Chondrocyte (in vitro differentiated cells): ENCODE measurements at regions not wholly inside any gene's neighbourhood (a gene's known extent, or its start where the extent isn't known, plus 50 kb on each side); places are given as distances from the start of the nearest gene placed in this dataset.

ENCODE experiments used
- DNase-seq: peaks from one replicate; pipeline ENCODE4 v3.0.0; 2021; ENCODE audit warnings: mixed read lengths, low spot score
- H3K27ac Mint-ChIP-seq: one replicate; pipeline ENCODE4 v1.8.0; 2021; ENCODE audit warnings: mild to moderate bottlenecking, moderate library complexity, mixed read lengths; ENCODE audit not compliant: unreplicated experiment
- H3K27me3 Mint-ChIP-seq: 2 replicates; pipeline ENCODE4 v1.8.0; 2021; ENCODE audit warnings: low read depth, mixed read lengths
- H3K36me3 Mint-ChIP-seq: 2 replicates; pipeline ENCODE4 v1.8.0; 2021; ENCODE audit warnings: low read depth, mixed read lengths
- H3K4me1 Mint-ChIP-seq: 2 replicates; pipeline ENCODE4 v1.8.0; 2021; ENCODE audit warnings: low read depth, mild to moderate bottlenecking, mixed read lengths
- H3K4me3 Mint-ChIP-seq: one replicate; pipeline ENCODE4 v1.8.0; 2021; ENCODE audit warnings: mild to moderate bottlenecking, moderate library complexity, mixed read lengths; ENCODE audit not compliant: unreplicated experiment
- H3K9me3 Mint-ChIP-seq: 2 replicates; pipeline ENCODE4 v1.8.0; 2021; ENCODE audit warnings: low read depth, mixed read lengths
- TF ChIP-seq, protein P1 (sequence below): fragments of 200-600 bp; sonication (generic); IDR thresholded peaks from 2 replicates; pipeline ENCODE4 v1.5.0; 2021; ENCODE audit warnings: antibody characterized with exemption, mild to moderate bottlenecking, moderate library complexity

DNA sequence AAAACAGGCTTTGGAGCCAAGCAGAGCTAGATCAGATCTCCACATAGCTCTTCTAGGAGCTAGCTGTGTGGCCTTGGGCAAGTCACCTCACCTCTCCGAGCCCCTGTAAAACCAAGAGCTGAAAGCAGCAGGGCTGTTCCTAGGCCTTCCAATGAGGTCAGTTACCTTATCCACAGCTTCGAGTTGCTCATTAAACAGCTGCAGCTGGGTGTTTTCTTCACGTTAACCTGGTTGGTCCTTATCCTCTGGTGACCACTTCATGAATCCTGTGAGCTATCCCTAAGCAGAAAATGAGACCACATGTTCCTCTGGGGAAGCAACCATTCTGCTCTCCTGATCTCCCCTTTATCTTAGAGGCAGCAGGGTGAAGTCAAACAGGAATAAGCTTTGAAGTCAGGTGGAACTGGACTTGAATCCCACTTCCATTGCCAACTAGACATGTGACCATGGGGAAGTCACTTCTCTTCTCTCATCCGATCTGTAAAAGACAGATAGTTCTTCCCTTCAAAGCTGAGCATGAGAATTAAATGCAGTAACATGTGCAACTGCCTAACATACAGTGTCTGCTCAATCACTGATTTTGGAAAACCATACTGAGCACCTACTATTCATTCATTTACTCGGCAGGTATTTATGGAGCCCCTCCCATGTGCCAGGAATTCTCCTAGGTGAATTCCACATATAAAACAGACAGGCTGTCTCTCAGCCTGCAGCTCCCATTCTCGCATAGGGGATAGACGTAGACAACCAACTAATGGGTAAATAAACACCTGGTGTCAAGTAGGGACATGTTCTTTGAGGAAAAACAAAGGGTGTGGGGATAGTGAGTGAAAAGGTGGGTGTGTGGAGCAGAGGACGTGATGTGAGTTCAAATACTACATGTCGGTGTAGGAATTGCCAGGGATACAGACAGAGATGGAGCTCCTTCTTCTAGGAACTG is 111.7 kb upstream of the BOD1 start:
- TF ChIP-seq, protein P1, sequence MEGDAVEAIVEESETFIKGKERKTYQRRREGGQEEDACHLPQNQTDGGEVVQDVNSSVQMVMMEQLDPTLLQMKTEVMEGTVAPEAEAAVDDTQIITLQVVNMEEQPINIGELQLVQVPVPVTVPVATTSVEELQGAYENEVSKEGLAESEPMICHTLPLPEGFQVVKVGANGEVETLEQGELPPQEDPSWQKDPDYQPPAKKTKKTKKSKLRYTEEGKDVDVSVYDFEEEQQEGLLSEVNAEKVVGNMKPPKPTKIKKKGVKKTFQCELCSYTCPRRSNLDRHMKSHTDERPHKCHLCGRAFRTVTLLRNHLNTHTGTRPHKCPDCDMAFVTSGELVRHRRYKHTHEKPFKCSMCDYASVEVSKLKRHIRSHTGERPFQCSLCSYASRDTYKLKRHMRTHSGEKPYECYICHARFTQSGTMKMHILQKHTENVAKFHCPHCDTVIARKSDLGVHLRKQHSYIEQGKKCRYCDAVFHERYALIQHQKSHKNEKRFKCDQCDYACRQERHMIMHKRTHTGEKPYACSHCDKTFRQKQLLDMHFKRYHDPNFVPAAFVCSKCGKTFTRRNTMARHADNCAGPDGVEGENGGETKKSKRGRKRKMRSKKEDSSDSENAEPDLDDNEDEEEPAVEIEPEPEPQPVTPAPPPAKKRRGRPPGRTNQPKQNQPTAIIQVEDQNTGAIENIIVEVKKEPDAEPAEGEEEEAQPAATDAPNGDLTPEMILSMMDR: no peak
- peaks cover 2% of the 10 kb centered on the region for H3K27me3 Mint-ChIP-seq
- H3K36me3 Mint-ChIP-seq: no peaks in the 10 kb centered on the region
- H3K9me3 Mint-ChIP-seq: peaks cover 5% of the 10 kb centered on the region
- no peak overlapping the region for H3K27ac Mint-ChIP-seq
- H3K4me3 Mint-ChIP-seq: no peak overlapping the region
- no peaks in the 10 kb centered on the region for H3K4me1 Mint-ChIP-seq
- no peak for DNase-seq

DNA sequence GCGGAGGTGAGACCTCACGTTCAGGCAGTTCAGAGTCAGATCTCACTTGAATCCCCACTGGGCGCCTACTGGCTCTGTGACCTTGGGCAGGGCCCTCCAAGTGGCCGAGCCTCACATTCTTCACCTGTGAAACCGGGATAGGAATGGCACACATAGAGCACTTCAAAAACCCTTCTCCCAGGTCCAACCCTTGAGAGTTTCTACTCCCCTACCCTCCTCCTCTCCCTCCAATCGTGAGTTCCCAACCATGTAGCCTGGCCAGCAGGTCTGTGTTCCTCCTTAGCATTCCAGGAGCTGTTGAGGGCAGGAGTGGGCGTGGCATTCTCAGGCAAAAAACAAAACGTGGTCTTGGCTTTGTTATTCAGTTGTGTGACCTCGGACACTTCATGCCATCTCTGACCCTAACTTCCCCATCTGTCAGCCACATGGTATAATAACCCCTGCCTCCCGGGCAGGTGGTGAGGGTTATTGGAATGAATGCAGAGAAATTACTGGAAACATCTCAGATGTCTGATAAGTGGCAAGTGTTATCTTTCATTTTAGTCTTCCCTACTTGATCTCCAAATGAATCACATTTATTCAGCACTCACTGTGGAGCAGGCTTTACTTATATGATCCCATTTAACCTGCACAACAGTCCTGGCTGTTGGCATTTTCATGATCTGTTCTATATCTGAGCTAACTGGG is 112.8 kb upstream of the BOD1 start:
- H3K9me3 Mint-ChIP-seq: peaks cover 5% of the 10 kb centered on the region
- no peak overlapping the region for H3K27ac Mint-ChIP-seq
- H3K4me1 Mint-ChIP-seq: no peaks in the 10 kb centered on the region
- DNase-seq: no peak
- H3K36me3 Mint-ChIP-seq: no peaks in the 10 kb centered on the region
- H3K27me3 Mint-ChIP-seq: peaks cover 2% of the 10 kb centered on the region
- TF ChIP-seq, protein P1: no peak
- no peak overlapping the region for H3K4me3 Mint-ChIP-seq

DNA sequence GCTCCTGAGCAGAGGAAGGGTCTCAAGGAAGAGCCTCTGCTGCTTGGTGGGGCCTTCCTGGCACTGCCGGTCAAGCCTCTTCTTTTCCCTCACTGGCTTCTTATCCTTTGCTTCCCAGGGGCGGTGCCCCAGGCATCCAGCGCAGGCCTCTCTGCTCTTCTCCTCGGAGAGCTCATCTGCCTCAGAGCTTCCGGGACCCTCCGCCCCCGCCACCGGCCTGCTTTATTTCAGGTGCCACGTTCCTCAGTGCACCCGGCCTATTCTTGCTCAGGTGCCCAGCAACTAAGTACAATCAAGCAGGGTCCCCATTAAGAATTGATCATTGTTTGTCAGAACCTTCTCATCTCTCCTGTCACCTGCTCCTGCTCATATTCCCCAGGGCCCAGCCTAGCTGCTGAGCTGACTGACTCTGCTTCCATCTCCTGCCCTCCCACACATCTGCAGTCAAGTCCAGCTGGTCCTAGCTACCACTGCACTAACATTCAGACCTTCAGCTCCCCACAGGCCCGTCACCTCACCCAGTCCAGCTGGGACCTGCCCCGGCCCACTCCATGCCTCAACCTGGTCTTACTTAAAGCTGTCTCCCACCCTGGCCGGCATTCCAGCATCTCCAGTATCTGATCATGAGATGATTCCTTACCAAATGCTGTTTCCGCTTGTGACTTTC is 114.3 kb upstream of the BOD1 start:
- peaks cover under 1% of the 10 kb centered on the region for H3K9me3 Mint-ChIP-seq
- H3K4me3 Mint-ChIP-seq: no peak overlapping the region
- H3K36me3 Mint-ChIP-seq: no peaks in the 10 kb centered on the region
- H3K4me1 Mint-ChIP-seq: no peaks in the 10 kb centered on the region
- H3K27me3 Mint-ChIP-seq: peaks cover 2% of the 10 kb centered on the region
- DNase-seq: no peak
- TF ChIP-seq, protein P1: no peak
- H3K27ac Mint-ChIP-seq: no peak overlapping the region

DNA sequence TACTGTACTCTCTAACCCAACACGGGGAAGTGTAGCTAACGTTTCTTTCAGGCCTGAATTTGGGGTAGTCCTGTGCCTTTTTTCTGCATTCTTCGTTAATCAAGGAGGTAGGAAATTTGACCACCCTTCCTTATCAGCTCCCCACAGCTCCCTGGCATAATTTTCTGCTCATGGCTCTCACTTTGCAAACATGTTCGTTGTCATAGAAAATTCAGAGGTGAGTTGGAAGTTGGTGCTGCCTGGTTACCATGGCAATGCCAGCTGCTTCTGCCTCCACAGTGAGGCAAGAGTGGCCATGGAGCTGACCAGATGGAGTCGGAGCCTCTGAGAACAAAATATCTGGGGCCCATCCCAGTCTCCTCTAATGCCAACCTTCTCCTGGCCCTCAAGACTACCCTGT is 116.6 kb upstream of the BOD1 start:
- H3K27me3 Mint-ChIP-seq: peaks cover 2% of the 10 kb centered on the region
- no peak overlapping the region for H3K4me3 Mint-ChIP-seq
- TF ChIP-seq, protein P1: no peak
- H3K36me3 Mint-ChIP-seq: no peaks in the 10 kb centered on the region
- no peak for DNase-seq
- H3K9me3 Mint-ChIP-seq: no peaks in the 10 kb centered on the region
- no peaks in the 10 kb centered on the region for H3K4me1 Mint-ChIP-seq
- no peak overlapping the region for H3K27ac Mint-ChIP-seq

DNA sequence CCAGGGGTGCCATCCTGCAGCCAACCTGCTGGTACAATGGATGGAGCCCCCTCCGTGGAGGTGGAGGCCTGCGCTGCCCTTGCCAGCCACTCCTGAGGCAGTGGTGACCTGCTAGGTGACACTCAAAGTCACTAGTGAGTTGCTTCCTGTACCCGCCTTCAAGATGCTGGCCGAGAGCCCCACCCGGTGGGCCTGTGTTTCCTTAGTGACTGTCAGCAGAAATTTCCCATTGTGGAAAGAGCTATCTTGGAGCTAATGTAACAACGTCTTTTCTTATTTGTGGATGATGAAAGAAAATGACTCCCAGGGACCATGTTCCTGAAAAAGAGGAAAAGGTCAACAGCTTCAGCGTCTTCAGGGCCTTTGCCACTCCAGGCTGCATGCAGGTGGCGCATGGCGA is 117.0 kb upstream of the BOD1 start:
- TF ChIP-seq, protein P1: no peak
- Mint-ChIP-seq H3K4me1 (no peaks in the 10 kb centered on the region), H3K9me3 (no peaks in the 10 kb centered on the region), H3K36me3 (no peaks in the 10 kb centered on the region), H3K27me3 (peaks cover 2% of the 10 kb centered on the region), H3K4me3 (no peak overlapping the region), H3K27ac (no peak overlapping the region)
- DNase-seq: no peak
